Panc1 (cell line): ENCODE measurements at regions not wholly inside any gene's neighbourhood (a gene's known extent, or its start where the extent isn't known, plus 50 kb on each side); places are given as distances from the start of the nearest gene placed in this dataset.
"Not testable (repeated sequence)": the region's sequence is repeated elsewhere in the genome, so short reads cannot be mapped to it uniquely, and the experiment has no call there.

Source experiments
- ATAC-seq: fragments of 200-7000 bp; cut with Tn5 transposase; 2 replicates; pipeline ENCODE4 v1.9.1; 2020; ENCODE audit warnings: mild to moderate bottlenecking, moderate library complexity
- BruUV-seq: library from RNA; stranded (reverse); fragments of 400-500 nt; replicated peaks from 2 replicates; lab custom pipeline; 2021; lab: Mats Ljungman, UMichigan
- CTCF ChIA-PET: fragments of 300-600 bp; sonication (Branson Sonifier 250); formaldehyde crosslinking; loops from one replicate; lab custom pipeline; 2022; ENCODE audit warnings: antibody characterized with exemption; lab: Charles Lee
- POLR2A ChIA-PET: fragments of 300-600 bp; sonication (Branson Sonifier 250); formaldehyde crosslinking; loops from one replicate; lab custom pipeline; 2022; ENCODE audit warnings: antibody characterized with exemption; lab: Charles Lee
- DNase-seq: peaks from one replicate; pipeline ENCODE4 v3.0.0-alpha.2; 2010; ENCODE audit warnings: low read depth, low spot score
- H3K27ac ChIP-seq: 2 replicates; pipeline ENCODE4 v1.5.1; 2011; ENCODE audit warnings: mild to moderate bottlenecking, low read length, inconsistent platforms
- H3K27me3 ChIP-seq: fragments of 200-500 bp; sonication (Bioruptor generic); 2 replicates; pipeline ENCODE4 v1.6.0; 2014; ENCODE audit warnings: low read length, inconsistent platforms; ENCODE audit not compliant: control insufficient read depth, insufficient read depth
- H3K36me3 ChIP-seq: fragments of 200-500 bp; sonication (Bioruptor generic); 2 replicates; pipeline ENCODE4 v1.5.1; 2014; ENCODE audit warnings: inconsistent platforms, mild to moderate bottlenecking, low read length, moderate library complexity; ENCODE audit not compliant: control insufficient read depth, insufficient read depth
- H3K4me1 ChIP-seq: 2 replicates; pipeline ENCODE4 v1.5.1; 2011; ENCODE audit warnings: inconsistent platforms, mild to moderate bottlenecking, low read length, moderate library complexity; ENCODE audit not compliant: control insufficient read depth, insufficient read depth
- H3K4me3 ChIP-seq, 2 experiments: 2 replicates each; pipeline ENCODE4 v1.5.1; 2011 to 2012; ENCODE audit warnings: low read depth in 2 of 2, low read length in 2 of 2, mild to moderate bottlenecking in 2 of 2, inconsistent platforms in 1 of 2, moderate library complexity in 1 of 2
- H3K9me3 ChIP-seq: fragments of 200-500 bp; sonication (Bioruptor generic); 2 replicates; pipeline ENCODE4 v1.5.1; 2014; ENCODE audit warnings: low read depth, mild to moderate bottlenecking, inconsistent platforms, low read length, moderate library complexity; ENCODE audit not compliant: control insufficient read depth, insufficient read depth
- CTCF ChIP-seq: fragments of 450-650 bp; IDR thresholded peaks from 2 replicates; pipeline ENCODE4 v1.5.1; 2017; ENCODE audit warnings: mild to moderate bottlenecking
- POLR2AphosphoS5 ChIP-seq: IDR thresholded peaks from 2 replicates; pipeline ENCODE4 v1.6.1; 2012; ENCODE audit warnings: mild to moderate bottlenecking, low read depth, low read length, moderate library complexity
- REST ChIP-seq, 2 experiments: IDR thresholded peaks; 2 replicates each; pipeline ENCODE4 v1.6.1; 2011 to 2012; ENCODE audit warnings: low read depth in 2 of 2, control low read depth in 1 of 2, low read length in 1 of 2, mild to moderate bottlenecking in 1 of 2, moderate library complexity in 1 of 2; ENCODE audit not compliant: insufficient read depth in 1 of 2
- SIN3A ChIP-seq: IDR thresholded peaks from 2 replicates; pipeline ENCODE4 v1.6.1; 2012; ENCODE audit warnings: low read depth, mild to moderate bottlenecking, low read length, moderate library complexity, borderline replicate concordance; ENCODE audit not compliant: insufficient read depth
- TCF7L2 ChIP-seq: IDR thresholded peaks from 2 replicates; pipeline ENCODE4 v1.6.1; 2011; ENCODE audit warnings: mild to moderate bottlenecking, low read depth, low read length, inconsistent platforms
- in situ Hi-C: cut with HindIII; loops from 2 replicates; pipeline ENCODE4 v1.10.0; 2016; ENCODE audit warnings: low sequenced_read_pairs, low pct_unique_long_range_greater_than_20kb
- intact Hi-C: fragments of 100-400 bp; cut with micrococcal nuclease; formaldehyde crosslinking; loops from one replicate; pipeline ENCODE4 v1.10.0; 2022; ENCODE audit not compliant: unreplicated experiment

- peaks cover 3% of the 10 kb centered on the region; the same call in 1 of the 2 replicates for H3K27me3 ChIP-seq
- H3K36me3 ChIP-seq: no peaks in the 10 kb centered on the region
- H3K4me3 ChIP-seq: no peak overlapping the region
- CTCF ChIA-PET: interaction anchor here (0.6 to 1.6 kb wide), 2 partner anchors 23 to 859 kb away, joined by 3 to 10 read pairs; no protein-coding TSS in a partner anchor
- DNase-seq (no peak), ATAC-seq (peak; percentile 74; the same call in 1 of the 2 replicates)
- in situ Hi-C loops (no loop called here), intact Hi-C loops (no loop called here)
- no peak overlapping the region for H3K27ac ChIP-seq
- POLR2A ChIA-PET: interaction anchor here (0.7 kb wide), 1 partner anchor 118 kb away, joined by 3 read pairs; no protein-coding TSS in a partner anchor
- no TSS peak for BruUV-seq
- no peaks in the 10 kb centered on the region for H3K9me3 ChIP-seq
- TF ChIP-seq SIN3A (no peak), TCF7L2 (no peak), CTCF (peak; percentile 78)
- no peaks in the 10 kb centered on the region for H3K4me1 ChIP-seq
These were observed 220.8 kb upstream of the PRSS58 start for GRCh38 chr7:142478479-142479220.

- DNase-seq, H3K36me3 ChIP-seq, POLR2A ChIA-PET, H3K27me3 ChIP-seq, H3K4me3 ChIP-seq, ATAC-seq, H3K27ac ChIP-seq, in situ Hi-C loops, BruUV-seq, intact Hi-C loops, H3K9me3 ChIP-seq, H3K4me1 ChIP-seq: not testable (repeated sequence)
- CTCF ChIA-PET: interaction anchor here (1.6 kb wide), 1 partner anchor 24 kb away, joined by 3 read pairs; no protein-coding TSS in a partner anchor
These were observed 219.9 kb upstream of the PRSS58 start for GRCh38 chr7:142477801-142478200.

- no peak for TF ChIP-seq CTCF
- no peak for TF ChIP-seq TCF7L2
- TF ChIP-seq REST (IDR thresholded peaks at IDR 0.05; ENCODE audit: insufficient read depth in 1 of 2, low read depth in 2 of 2, low read length in 1 of 2): no peak
- no peak for TF ChIP-seq POLR2AphosphoS5
- TF ChIP-seq SIN3A: no peak
- Histone ChIP-seq H3K9me3 (no peaks in the 10 kb centered on the region), H3K4me1 (no peaks in the 10 kb centered on the region), H3K4me3 (no peak overlapping the region), H3K36me3 (no peaks in the 10 kb centered on the region), H3K27ac (no peak overlapping the region), H3K27me3 (peaks cover 3% of the 10 kb centered on the region; the same call in 1 of the 2 replicates)
- ChIA-PET POLR2A (no interaction called here), CTCF (no interaction called here)
- ATAC-seq (no peak), DNase-seq (no peak)
- no TSS peak for BruUV-seq
- intact Hi-C loops (no loop called here), in situ Hi-C loops (no loop called here)
These were observed 219.3 kb upstream of the PRSS58 start for GRCh38 chr7:142477079-142477651.
